ENCODE measurements at regions not wholly inside any gene's neighbourhood (a gene's known extent, or its start where the extent isn't known, plus 50 kb on each side); places are given as distances from the start of the nearest gene placed in this dataset.
"Not testable (repeated sequence)": the region's sequence is repeated elsewhere in the genome, so short reads cannot be mapped to it uniquely, and the experiment has no call there.

GRCh38 chr6:114810468-114810867 lies 467.6 kb upstream of the HS3ST5 start:
- Histone ChIP-seq H3K27me3 (ENCODE audit: insufficient read depth, low read length) (no peaks in the 10 kb centered on the region), H4K91ac (ENCODE audit: low read depth, low read length) (no peak overlapping the region), H2AFZ (ENCODE audit: insufficient read depth, low read length, poor library complexity) (no peak overlapping the region), H2BK5ac (ENCODE audit: low read depth, low read length, poor library complexity) (no peak overlapping the region), H3K9ac (ENCODE audit: low read length) (no peak overlapping the region), H4K8ac (ENCODE audit: low read depth, low read length) (no peak overlapping the region), H3K18ac (ENCODE audit: low read length) (no peak overlapping the region), H3K4me2 (ENCODE audit: low read length) (no peak overlapping the region), H2BK12ac (ENCODE audit: low read length) (no peak overlapping the region), H2BK120ac (ENCODE audit: insufficient read depth, low read length, poor library complexity) (no peak overlapping the region), H3K4ac (ENCODE audit: low read depth, low read length) (no peak overlapping the region), H2AK5ac (ENCODE audit: low read length) (no peak overlapping the region), H3K9me3 (ENCODE audit: insufficient read depth, low read depth, low read length) (peaks cover under 1% of the 10 kb centered on the region), H3K79me1 (ENCODE audit: low read length) (no peaks in the 10 kb centered on the region), H3K4me3 (ENCODE audit: low read depth, low read length) (no peak overlapping the region), H4K12ac (ENCODE audit: low read depth, low read length) (no peak overlapping the region), H3K14ac (ENCODE audit: low read length) (no peak overlapping the region), H3K23ac (ENCODE audit: low read length) (no peak overlapping the region), H3K36me3 (ENCODE audit: control insufficient read depth in 1 of 2, insufficient read depth in 2 of 2, low read length in 2 of 2) (no peaks in the 10 kb centered on the region), H3K79me2 (ENCODE audit: control insufficient read depth, insufficient read depth, low read length, poor library complexity) (no peaks in the 10 kb centered on the region), H3K4me1 (ENCODE audit: control insufficient read depth in 1 of 2, insufficient read depth in 2 of 2, low read length in 2 of 2) (no peaks in the 10 kb centered on the region), H3K27ac (ENCODE audit: low read depth, low read length) (no peak overlapping the region)
- no peak for DNase-seq
- WGBS (ENCODE audit: extremely low coverage, insufficient coverage, insufficient read length) = no CpG with 5 or more reads among the region's 3 CpGs

- not testable (repeated sequence) for H3K36me3 ChIP-seq (ENCODE audit: control insufficient read depth in 1 of 2, insufficient read depth in 2 of 2, low read length in 2 of 2); H3K18ac ChIP-seq (ENCODE audit: low read length); DNase-seq; H3K23ac ChIP-seq (ENCODE audit: low read length); H2BK12ac ChIP-seq (ENCODE audit: low read length); H3K9ac ChIP-seq (ENCODE audit: low read length); H3K4me1 ChIP-seq (ENCODE audit: control insufficient read depth in 1 of 2, insufficient read depth in 2 of 2, low read length in 2 of 2); H3K27me3 ChIP-seq (ENCODE audit: insufficient read depth, low read length); H2BK120ac ChIP-seq (ENCODE audit: insufficient read depth, low read length, poor library complexity); H3K79me1 ChIP-seq (ENCODE audit: low read length); H4K8ac ChIP-seq (ENCODE audit: low read depth, low read length); H3K9me3 ChIP-seq (ENCODE audit: insufficient read depth, low read depth, low read length); H3K79me2 ChIP-seq (ENCODE audit: control insufficient read depth, insufficient read depth, low read length, poor library complexity); H3K14ac ChIP-seq (ENCODE audit: low read length); H4K12ac ChIP-seq (ENCODE audit: low read depth, low read length); H3K4ac ChIP-seq (ENCODE audit: low read depth, low read length); H4K91ac ChIP-seq (ENCODE audit: low read depth, low read length); H3K4me2 ChIP-seq (ENCODE audit: low read length); H2AFZ ChIP-seq (ENCODE audit: insufficient read depth, low read length, poor library complexity); H2BK5ac ChIP-seq (ENCODE audit: low read depth, low read length, poor library complexity); H3K4me3 ChIP-seq (ENCODE audit: low read depth, low read length); H2AK5ac ChIP-seq (ENCODE audit: low read length); H3K27ac ChIP-seq (ENCODE audit: low read depth, low read length)
- WGBS (ENCODE audit: extremely low coverage, insufficient coverage, insufficient read length) = no CpG with 5 or more reads among the region's 12 CpGs
Measured at GRCh38 chr6:114805426-114805825, 462.6 kb upstream of the HS3ST5 start.

GRCh38 chr6:114796576-114796975 lies 453.8 kb upstream of the HS3ST5 start:
- H3K4me3 ChIP-seq (ENCODE audit: low read depth, low read length) = no peak overlapping the region

GRCh38 chr6:114793428-114793827 lies 450.6 kb upstream of the HS3ST5 start:
- no peak overlapping the region for H4K91ac ChIP-seq (ENCODE audit: low read depth, low read length)
- no peak overlapping the region for H2BK12ac ChIP-seq (ENCODE audit: low read length)
- no peak overlapping the region for H4K12ac ChIP-seq (ENCODE audit: low read depth, low read length)
- no peak overlapping the region for H3K27ac ChIP-seq (ENCODE audit: low read depth, low read length)
- H2BK120ac ChIP-seq (ENCODE audit: insufficient read depth, low read length, poor library complexity) = no peak overlapping the region
- no peaks in the 10 kb centered on the region for H3K9me3 ChIP-seq (ENCODE audit: insufficient read depth, low read depth, low read length)
- H3K14ac ChIP-seq (ENCODE audit: low read length) = no peak overlapping the region
- no peaks in the 10 kb centered on the region for H3K27me3 ChIP-seq (ENCODE audit: insufficient read depth, low read length)
- no peaks in the 10 kb centered on the region for H3K4me1 ChIP-seq (ENCODE audit: control insufficient read depth in 1 of 2, insufficient read depth in 2 of 2, low read length in 2 of 2)
- no peak overlapping the region for H3K18ac ChIP-seq (ENCODE audit: low read length)
- H3K4me3 ChIP-seq (ENCODE audit: low read depth, low read length) = no peak overlapping the region
- H3K4me2 ChIP-seq (ENCODE audit: low read length) = no peak overlapping the region
- H4K8ac ChIP-seq (ENCODE audit: low read depth, low read length) = no peak overlapping the region
- no peaks in the 10 kb centered on the region for H3K79me1 ChIP-seq (ENCODE audit: low read length)
- H3K23ac ChIP-seq (ENCODE audit: low read length) = no peak overlapping the region
- no peak overlapping the region for H2AFZ ChIP-seq (ENCODE audit: insufficient read depth, low read length, poor library complexity)
- H3K79me2 ChIP-seq (ENCODE audit: control insufficient read depth, insufficient read depth, low read length, poor library complexity) = no peaks in the 10 kb centered on the region
- no peak overlapping the region for H2AK5ac ChIP-seq (ENCODE audit: low read length)
- no peak overlapping the region for H2BK5ac ChIP-seq (ENCODE audit: low read depth, low read length, poor library complexity)
- no peak overlapping the region for H3K4ac ChIP-seq (ENCODE audit: low read depth, low read length)
- no peak overlapping the region for H3K9ac ChIP-seq (ENCODE audit: low read length)
- no peaks in the 10 kb centered on the region for H3K36me3 ChIP-seq (ENCODE audit: control insufficient read depth in 1 of 2, insufficient read depth in 2 of 2, low read length in 2 of 2)
- no peak for DNase-seq

More at GRCh38 chr6:114796576-114796975, 453.8 kb upstream of the HS3ST5 start:
- Histone ChIP-seq H2BK120ac (ENCODE audit: insufficient read depth, low read length, poor library complexity) (no peak overlapping the region), H3K18ac (ENCODE audit: low read length) (no peak overlapping the region), H2AFZ (ENCODE audit: insufficient read depth, low read length, poor library complexity) (no peak overlapping the region), H3K4ac (ENCODE audit: low read depth, low read length) (no peak overlapping the region), H3K4me2 (ENCODE audit: low read length) (no peak overlapping the region), H2BK5ac (ENCODE audit: low read depth, low read length, poor library complexity) (no peak overlapping the region), H3K27ac (ENCODE audit: low read depth, low read length) (no peak overlapping the region), H3K79me2 (ENCODE audit: control insufficient read depth, insufficient read depth, low read length, poor library complexity) (no peaks in the 10 kb centered on the region), H4K91ac (ENCODE audit: low read depth, low read length) (no peak overlapping the region), H2BK12ac (ENCODE audit: low read length) (no peak overlapping the region), H3K9ac (ENCODE audit: low read length) (no peak overlapping the region), H3K4me1 (ENCODE audit: control insufficient read depth in 1 of 2, insufficient read depth in 2 of 2, low read length in 2 of 2) (no peaks in the 10 kb centered on the region), H4K12ac (ENCODE audit: low read depth, low read length) (no peak overlapping the region), H3K23ac (ENCODE audit: low read length) (no peak overlapping the region), H3K27me3 (ENCODE audit: insufficient read depth, low read length) (no peaks in the 10 kb centered on the region), H2AK5ac (ENCODE audit: low read length) (no peak overlapping the region), H3K9me3 (ENCODE audit: insufficient read depth, low read depth, low read length) (no peaks in the 10 kb centered on the region), H3K79me1 (ENCODE audit: low read length) (no peaks in the 10 kb centered on the region), H3K36me3 (ENCODE audit: control insufficient read depth in 1 of 2, insufficient read depth in 2 of 2, low read length in 2 of 2) (no peaks in the 10 kb centered on the region), H3K14ac (ENCODE audit: low read length) (no peak overlapping the region), H4K8ac (ENCODE audit: low read depth, low read length) (no peak overlapping the region)
- WGBS (ENCODE audit: extremely low coverage, insufficient coverage, insufficient read length) = no CpG with 5 or more reads among the region's 4 CpGs
- DNase-seq = no peak
